ENCODE measurements at regions not wholly inside any gene's neighbourhood (a gene's known extent, or its start where the extent isn't known, plus 50 kb on each side); places are given as distances from the start of the nearest gene placed in this dataset.

- DNase-seq (ENCODE audit: low read depth in 1 of 2, low spot score in 1 of 2), result no peak
- in situ Hi-C loops (cut with HindIII; ENCODE audit: low pct_unique_long_range_greater_than_20kb, low sequenced_read_pairs), result no loop called here
- no peak for TF ChIP-seq JUND (IDR thresholded peaks at IDR 0.05; ENCODE audit: low read depth)
Measured at GRCh38 chr2:226207671-226208070, 591.9 kb downstream of the IRS1 start.

- TF ChIP-seq JUND (IDR thresholded peaks at IDR 0.05; ENCODE audit: low read depth), result no peak
- in situ Hi-C loops (cut with HindIII; ENCODE audit: low pct_unique_long_range_greater_than_20kb, low sequenced_read_pairs), result no loop called here
- DNase-seq (ENCODE audit: low read depth in 1 of 2, low spot score in 1 of 2), result no peak
Measured at GRCh38 chr2:226199555-226199954, 600.1 kb downstream of the IRS1 start.

GRCh38 chr2:226198956-226199355, 600.7 kb downstream of the IRS1 start:
- DNase-seq (ENCODE audit: low read depth in 1 of 2, low spot score in 1 of 2), result no peak
- in situ Hi-C loops (cut with HindIII; ENCODE audit: low pct_unique_long_range_greater_than_20kb, low sequenced_read_pairs), result no loop called here
- no peak for TF ChIP-seq JUND (IDR thresholded peaks at IDR 0.05; ENCODE audit: low read depth)

GRCh38 chr2:226190479-226191252, 609.0 kb downstream of the IRS1 start:
- in situ Hi-C loops (cut with HindIII; ENCODE audit: low pct_unique_long_range_greater_than_20kb, low sequenced_read_pairs), result no loop called here
- peak in 1 of 2 experiments; percentile 59 for DNase-seq (ENCODE audit: low read depth in 1 of 2, low spot score in 1 of 2)
- TF ChIP-seq JUND (IDR thresholded peaks at IDR 0.05; ENCODE audit: low read depth), result no peak

GRCh38 chr2:226189061-226189460, 610.6 kb downstream of the IRS1 start:
- in situ Hi-C loops (cut with HindIII; ENCODE audit: low pct_unique_long_range_greater_than_20kb, low sequenced_read_pairs), result no loop called here
- no peak for DNase-seq (ENCODE audit: low read depth in 1 of 2, low spot score in 1 of 2)
- no peak for TF ChIP-seq JUND (IDR thresholded peaks at IDR 0.05; ENCODE audit: low read depth)

- in situ Hi-C loops (cut with HindIII; ENCODE audit: low pct_unique_long_range_greater_than_20kb, low sequenced_read_pairs), result no loop called here
- no peak for DNase-seq (ENCODE audit: low read depth in 1 of 2, low spot score in 1 of 2)
- no peak for TF ChIP-seq JUND (IDR thresholded peaks at IDR 0.05; ENCODE audit: low read depth)
Measured at GRCh38 chr2:226187616-226188015, 612.0 kb downstream of the IRS1 start.

GRCh38 chr2:226187156-226187555, 612.5 kb downstream of the IRS1 start:
- in situ Hi-C loops (cut with HindIII; ENCODE audit: low pct_unique_long_range_greater_than_20kb, low sequenced_read_pairs), result no loop called here
- TF ChIP-seq JUND (IDR thresholded peaks at IDR 0.05; ENCODE audit: low read depth), result no peak
- DNase-seq (ENCODE audit: low read depth in 1 of 2, low spot score in 1 of 2), result no peak

GRCh38 chr2:226185616-226186211, 613.9 kb downstream of the IRS1 start:
- TF ChIP-seq JUND (IDR thresholded peaks at IDR 0.05; ENCODE audit: low read depth), result no peak
- in situ Hi-C loops (cut with HindIII; ENCODE audit: low pct_unique_long_range_greater_than_20kb, low sequenced_read_pairs), result no loop called here
- DNase-seq (ENCODE audit: low read depth in 1 of 2, low spot score in 1 of 2), result no peak

- TF ChIP-seq JUND (IDR thresholded peaks at IDR 0.05; ENCODE audit: low read depth), result no peak
- in situ Hi-C loops (cut with HindIII; ENCODE audit: low pct_unique_long_range_greater_than_20kb, low sequenced_read_pairs), result no loop called here
- no peak for DNase-seq (ENCODE audit: low read depth in 1 of 2, low spot score in 1 of 2)
Measured at GRCh38 chr2:226184940-226185615, 614.5 kb downstream of the IRS1 start.

- no peak for DNase-seq (ENCODE audit: low read depth in 1 of 2, low spot score in 1 of 2)
- no peak for TF ChIP-seq JUND (IDR thresholded peaks at IDR 0.05; ENCODE audit: low read depth)
- in situ Hi-C loops (cut with HindIII; ENCODE audit: low pct_unique_long_range_greater_than_20kb, low sequenced_read_pairs), result no loop called here
Measured at GRCh38 chr2:226184540-226184939, 615.1 kb downstream of the IRS1 start.

- TF ChIP-seq JUND (IDR thresholded peaks at IDR 0.05; ENCODE audit: low read depth), result no peak
- in situ Hi-C loops (cut with HindIII; ENCODE audit: low pct_unique_long_range_greater_than_20kb, low sequenced_read_pairs), result no loop called here
- DNase-seq (ENCODE audit: low read depth in 1 of 2, low spot score in 1 of 2), result no peak
Measured at GRCh38 chr2:226183550-226183949, 616.1 kb downstream of the IRS1 start.

GRCh38 chr2:226183033-226183432, 616.6 kb downstream of the IRS1 start:
- TF ChIP-seq JUND (IDR thresholded peaks at IDR 0.05; ENCODE audit: low read depth), result no peak
- in situ Hi-C loops (cut with HindIII; ENCODE audit: low pct_unique_long_range_greater_than_20kb, low sequenced_read_pairs), result no loop called here
- DNase-seq (ENCODE audit: low read depth in 1 of 2, low spot score in 1 of 2), result no peak

- DNase-seq (ENCODE audit: low read depth in 1 of 2, low spot score in 1 of 2), result no peak
- in situ Hi-C loops (cut with HindIII; ENCODE audit: low pct_unique_long_range_greater_than_20kb, low sequenced_read_pairs), result no loop called here
- no peak for TF ChIP-seq JUND (IDR thresholded peaks at IDR 0.05; ENCODE audit: low read depth)
Measured at GRCh38 chr2:226181909-226182308, 617.7 kb downstream of the IRS1 start.

Data from T47D (cell line).